Caki2 (cell line): ENCODE measurements at regions not wholly inside any gene's neighbourhood (a gene's known extent, or its start where the extent isn't known, plus 50 kb on each side); places are given as distances from the start of the nearest gene placed in this dataset.

Experiments
- DNase-seq: peaks from one replicate; pipeline ENCODE4 v3.0.0-alpha.2; 2015; ENCODE audit warnings: low read depth
- in situ Hi-C: cut with HindIII; loops from 2 replicates; pipeline ENCODE4 v1.10.0; 2016; ENCODE audit warnings: low sequenced_read_pairs, low pct_unique_long_range_greater_than_20kb, mixed read lengths

GRCh38 chr5:92467695-92468094 lies 1084.6 kb upstream of the ARRDC3 start:
- no peak for DNase-seq
- in situ Hi-C loops = no loop called here

GRCh38 chr5:92460505-92460904 lies 1077.4 kb upstream of the ARRDC3 start:
- no peak for DNase-seq
- in situ Hi-C loops = no loop called here

- in situ Hi-C loops = no loop called here
- no peak for DNase-seq
Measured at GRCh38 chr5:92459654-92460053, 1076.5 kb upstream of the ARRDC3 start.

DNA sequence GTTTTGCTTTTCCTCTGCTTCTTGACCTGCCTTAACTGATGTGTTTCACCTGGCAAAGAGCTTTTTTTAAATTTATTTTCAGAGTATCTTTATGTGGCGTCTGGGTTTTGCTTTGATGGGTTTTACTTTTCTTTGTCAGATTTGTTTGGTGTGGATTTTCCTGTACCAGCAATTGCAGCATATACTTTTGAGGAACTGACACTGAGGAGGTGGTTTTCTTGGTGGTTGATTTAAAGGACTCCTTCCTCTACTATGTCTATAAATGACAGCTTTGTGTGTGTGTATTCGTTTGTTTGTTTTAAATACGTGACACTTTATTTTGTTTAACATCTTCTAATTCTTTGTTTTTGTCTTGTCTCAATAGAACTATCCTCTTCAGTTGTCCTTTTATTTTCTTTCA lies 1071.9 kb upstream of the ARRDC3 start:
- DNase-seq = no peak
- in situ Hi-C loops = no loop called here

DNA sequence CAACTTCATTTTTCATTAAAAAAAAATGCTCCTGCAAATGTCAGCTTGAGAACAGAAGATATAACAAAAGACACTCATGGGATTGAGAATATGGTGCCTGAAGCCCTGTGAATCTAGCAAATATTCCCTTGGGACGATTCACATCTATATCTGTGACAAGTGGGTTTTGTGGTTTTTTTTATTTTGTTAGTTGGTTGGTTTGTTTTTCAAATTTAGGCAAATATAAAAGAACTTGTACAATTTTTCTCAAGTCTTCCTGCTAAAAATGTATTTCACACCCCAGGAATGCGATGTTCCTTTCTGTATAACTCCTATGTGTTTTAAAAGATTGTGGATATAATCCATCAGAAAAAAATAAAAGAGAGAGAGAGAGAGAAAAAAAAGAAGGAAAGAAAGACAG lies 1061.8 kb upstream of the ARRDC3 start:
- in situ Hi-C loops = no loop called here
- DNase-seq = no peak

DNA sequence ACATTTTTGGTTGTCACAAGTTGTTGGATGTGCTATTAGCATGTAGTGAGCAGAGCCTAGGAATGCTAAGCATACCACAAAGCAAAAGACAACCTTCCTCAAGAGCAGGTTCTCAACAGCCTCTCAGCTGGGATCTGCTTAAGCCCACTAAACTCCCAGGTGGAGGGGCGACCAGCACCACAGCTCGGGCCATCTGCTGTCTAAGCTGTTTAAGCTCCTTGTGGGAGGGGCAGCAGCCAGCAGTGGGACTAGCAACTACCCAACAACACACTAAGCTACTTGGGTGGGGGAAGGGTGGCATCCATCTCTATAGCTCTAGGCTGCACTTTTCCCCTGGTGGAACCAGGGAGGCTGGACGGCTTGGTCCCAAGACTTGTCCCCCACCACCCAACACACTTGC lies 1052.7 kb upstream of the ARRDC3 start:
- in situ Hi-C loops = no loop called here
- no peak for DNase-seq

DNA sequence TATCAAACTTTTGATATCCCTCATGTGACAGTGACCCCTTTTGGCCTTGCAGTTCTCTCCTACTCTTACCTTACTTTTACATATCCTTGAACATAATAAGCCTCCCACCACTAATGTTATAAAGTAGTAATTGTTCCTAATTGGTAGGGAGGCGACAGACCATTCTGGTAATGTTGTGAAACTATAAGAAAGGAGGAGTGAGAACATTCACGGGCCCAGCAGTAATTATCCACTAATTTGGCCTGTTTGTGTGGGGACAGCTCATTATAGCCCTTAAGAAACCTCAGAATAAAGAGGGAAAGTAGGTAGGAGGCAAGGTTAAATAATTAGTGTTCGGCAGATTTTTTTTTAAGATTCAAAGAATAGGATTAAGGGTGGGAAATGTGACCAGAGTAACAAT lies 1046.5 kb upstream of the ARRDC3 start:
- no peak for DNase-seq
- in situ Hi-C loops = no loop called here

GRCh38 chr5:92428415-92428814 lies 1045.3 kb upstream of the ARRDC3 start:
- no peak for DNase-seq
- in situ Hi-C loops = no loop called here

DNA sequence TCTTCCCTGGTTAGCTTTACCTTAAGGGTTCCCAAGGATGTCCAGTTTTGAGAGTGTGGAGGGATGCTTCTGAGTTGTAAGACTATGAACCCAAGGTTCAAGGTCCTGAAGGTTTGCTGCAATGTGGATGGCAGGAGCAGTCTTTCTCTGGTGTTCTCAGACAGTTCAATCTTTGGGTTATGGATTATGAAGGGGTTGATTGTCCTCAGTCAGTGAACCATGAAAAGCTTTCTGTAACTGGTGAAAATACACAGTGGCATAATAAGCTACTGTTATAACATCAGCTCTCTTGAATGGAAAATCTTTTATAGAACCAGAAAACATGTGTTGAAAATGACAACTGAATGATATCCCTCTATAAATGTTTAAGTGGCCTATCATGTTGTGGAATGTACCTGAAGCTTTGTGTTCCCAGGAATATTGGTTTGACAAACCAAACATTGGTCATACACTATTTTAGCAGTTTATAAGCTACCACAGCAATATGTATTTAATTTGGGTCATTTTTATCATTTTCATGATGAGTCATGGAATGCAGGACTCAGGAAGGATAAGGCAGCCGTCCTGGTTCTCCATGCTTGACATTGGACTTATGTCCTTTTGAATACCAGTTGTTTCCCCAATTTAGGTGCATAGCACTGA lies 1041.8 kb upstream of the ARRDC3 start:
- in situ Hi-C loops = no loop called here
- peak; percentile 1 for DNase-seq

GRCh38 chr5:92421942-92422341 lies 1038.8 kb upstream of the ARRDC3 start:
- in situ Hi-C loops = no loop called here
- DNase-seq = no peak

DNA sequence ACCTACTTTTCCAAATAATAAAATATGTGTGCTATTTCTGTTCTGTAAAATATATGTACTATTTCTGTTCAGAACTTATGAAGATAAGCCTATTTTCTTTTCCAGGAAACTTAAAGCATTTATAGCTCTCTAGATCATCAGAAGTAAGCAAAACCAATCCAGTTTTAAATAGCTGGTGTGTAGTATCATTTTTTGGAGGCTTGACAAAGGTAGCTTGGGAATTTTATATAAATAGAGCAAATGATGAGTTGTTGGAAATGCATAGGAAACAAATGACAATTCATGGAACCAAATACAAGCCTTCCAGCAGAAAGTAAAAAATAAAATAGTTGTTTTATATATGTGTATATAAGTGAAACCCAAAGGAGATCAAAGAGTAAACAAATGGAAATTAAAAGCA lies 1038.1 kb upstream of the ARRDC3 start:
- no peak for DNase-seq
- in situ Hi-C loops = no loop called here

DNA sequence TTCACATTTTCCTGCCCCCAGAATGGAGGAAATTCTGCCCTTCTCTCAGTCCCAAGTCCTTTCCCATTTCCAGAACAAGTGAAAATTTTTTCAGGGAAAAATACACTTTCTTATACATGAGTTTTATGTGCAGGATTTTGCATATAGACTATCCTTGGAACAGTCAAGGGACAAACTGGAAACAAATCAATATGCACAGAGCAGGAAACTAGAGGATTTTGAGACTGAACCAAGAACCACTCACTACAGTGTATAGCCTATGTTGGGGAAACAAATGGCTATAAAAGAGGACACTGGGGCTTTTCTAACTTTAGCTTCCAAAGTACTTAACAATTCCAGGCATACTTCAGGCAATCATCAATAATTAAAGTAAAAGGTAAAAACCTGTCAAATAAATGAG lies 1036.1 kb upstream of the ARRDC3 start:
- DNase-seq = no peak
- in situ Hi-C loops = no loop called here

DNA sequence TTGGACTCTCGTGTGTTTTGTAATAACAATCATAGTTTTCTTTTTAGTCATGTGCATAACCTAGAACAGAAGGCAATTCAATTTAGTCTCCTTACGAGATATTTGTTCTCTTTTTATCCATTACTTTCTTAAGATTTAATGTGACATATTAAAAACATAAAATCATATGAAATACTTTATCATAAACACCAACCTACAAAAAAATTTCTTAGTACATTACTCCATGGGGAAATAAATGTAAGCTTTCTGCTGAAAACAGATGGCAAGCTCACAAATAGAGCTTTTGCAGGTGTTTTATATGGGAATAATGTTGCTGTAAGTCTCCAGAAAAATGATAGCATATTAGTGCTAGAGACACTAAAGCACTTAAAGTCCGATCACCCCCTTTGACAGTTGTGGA lies 1035.2 kb upstream of the ARRDC3 start:
- DNase-seq = no peak
- in situ Hi-C loops = no loop called here

GRCh38 chr5:92409134-92409533 lies 1026.0 kb upstream of the ARRDC3 start:
- in situ Hi-C loops = no loop called here
- no peak for DNase-seq

- no peak for DNase-seq
Measured at GRCh38 chr5:92402956-92403702, 1020.0 kb upstream of the ARRDC3 start.

DNA sequence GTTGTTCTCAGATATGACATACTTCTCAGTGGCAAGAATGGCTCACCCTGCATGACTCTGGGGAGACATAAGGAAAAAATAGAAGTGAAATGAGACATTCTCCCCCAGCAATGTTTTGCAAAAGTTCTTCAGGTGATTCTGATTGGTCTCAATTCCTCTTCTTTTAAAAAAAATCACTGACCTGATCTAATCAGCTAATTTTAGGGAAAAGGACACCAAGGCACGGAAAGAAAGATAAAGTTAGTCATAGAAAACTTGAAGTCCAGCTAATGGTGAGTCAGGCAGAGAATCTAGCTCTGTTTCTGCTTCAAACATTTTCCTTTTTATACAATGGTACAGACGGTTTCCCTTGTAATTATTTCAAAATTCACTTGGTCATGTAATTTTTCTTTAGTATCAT lies 1018.9 kb upstream of the ARRDC3 start:
- in situ Hi-C loops = no loop called here
- DNase-seq = no peak

More at GRCh38 chr5:92402956-92403702, 1020.0 kb upstream of the ARRDC3 start:
- in situ Hi-C loops = no loop called here

DNA sequence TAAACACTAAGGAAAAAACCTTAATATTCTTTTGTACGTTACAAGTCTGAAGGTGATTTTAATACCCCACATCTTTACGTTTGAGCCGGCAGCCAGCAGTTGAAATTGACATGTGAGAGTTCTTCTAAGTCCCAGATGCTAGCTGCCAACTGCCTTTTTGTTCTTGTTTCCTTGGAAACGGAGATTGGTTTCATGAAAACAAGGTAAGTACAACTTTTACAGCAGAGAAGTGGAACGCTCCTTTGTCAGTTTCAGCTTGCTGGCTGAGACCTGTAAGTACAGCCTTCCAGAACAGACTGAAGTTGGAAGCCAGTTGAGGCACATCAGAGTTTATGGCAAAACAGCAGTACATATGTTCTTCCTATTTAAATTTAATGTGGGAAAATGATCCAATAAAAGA lies 1018.4 kb upstream of the ARRDC3 start:
- DNase-seq = no peak
- in situ Hi-C loops = no loop called here

GRCh38 chr5:92394936-92395335 lies 1011.8 kb upstream of the ARRDC3 start:
- no peak for DNase-seq
- in situ Hi-C loops = no loop called here

- in situ Hi-C loops = no loop called here
- DNase-seq = no peak
Measured at GRCh38 chr5:92390657-92391056, 1007.5 kb upstream of the ARRDC3 start.
